ENCODE measurements at regions not wholly inside any gene's neighbourhood (a gene's known extent, or its start where the extent isn't known, plus 50 kb on each side); places are given as distances from the start of the nearest gene placed in this dataset.

GRCh38 chr6:158920311-158920905 is 79.6 kb downstream of the RSPH3 start:
- DNase-seq = no peak

GRCh38 chr6:158919865-158920264 is 80.1 kb downstream of the RSPH3 start:
- no peak for DNase-seq
- TF ChIP-seq GATA1 (IDR thresholded peaks at IDR 0.05; ENCODE audit: low read depth, low read length) = no peak

More at GRCh38 chr6:158920311-158920905, 79.6 kb downstream of the RSPH3 start:
- no peak for TF ChIP-seq POLR2A (IDR thresholded peaks at IDR 0.05; ENCODE audit: low read length)
- no peak for TF ChIP-seq GATA1 (IDR thresholded peaks at IDR 0.05; ENCODE audit: low read depth, low read length)

GRCh38 chr6:158916617-158917016 is 83.4 kb downstream of the RSPH3 start:
- no peak for TF ChIP-seq POLR2A (IDR thresholded peaks at IDR 0.05; ENCODE audit: low read length)
- no peak for TF ChIP-seq GATA1 (IDR thresholded peaks at IDR 0.05; ENCODE audit: low read depth, low read length)
- no peak for DNase-seq

GRCh38 chr6:158914923-158915322 is 85.1 kb downstream of the RSPH3 start:
- TF ChIP-seq GATA1 (IDR thresholded peaks at IDR 0.05; ENCODE audit: low read depth, low read length) (no peak), POLR2A (IDR thresholded peaks at IDR 0.05; ENCODE audit: low read length) (no peak)

GRCh38 chr6:158913580-158913979 is 86.4 kb downstream of the RSPH3 start:
- no peak for DNase-seq
- TF ChIP-seq POLR2A (IDR thresholded peaks at IDR 0.05; ENCODE audit: low read length) (no peak), GATA1 (IDR thresholded peaks at IDR 0.05; ENCODE audit: low read depth, low read length) (no peak)

More at GRCh38 chr6:158914923-158915322, 85.1 kb downstream of the RSPH3 start:
- no peak for DNase-seq

GRCh38 chr6:158912655-158913054 is 87.3 kb downstream of the RSPH3 start:
- DNase-seq = no peak
- TF ChIP-seq GATA1 (IDR thresholded peaks at IDR 0.05; ENCODE audit: low read depth, low read length) = no peak
- TF ChIP-seq POLR2A (IDR thresholded peaks at IDR 0.05; ENCODE audit: low read length) = no peak

GRCh38 chr6:158911746-158912480 is 88.1 kb downstream of the RSPH3 start:
- no peak for DNase-seq
- TF ChIP-seq POLR2A (IDR thresholded peaks at IDR 0.05; ENCODE audit: low read length) (no peak), GATA1 (IDR thresholded peaks at IDR 0.05; ENCODE audit: low read depth, low read length) (no peak)

- TF ChIP-seq POLR2A (IDR thresholded peaks at IDR 0.05; ENCODE audit: low read length) (no peak), GATA1 (IDR thresholded peaks at IDR 0.05; ENCODE audit: low read depth, low read length) (no peak)
- DNase-seq = no peak
Measured at GRCh38 chr6:158910484-158911440, 89.2 kb downstream of the RSPH3 start.

GRCh38 chr6:158909938-158910337 is 90.1 kb downstream of the RSPH3 start:
- TF ChIP-seq POLR2A (IDR thresholded peaks at IDR 0.05; ENCODE audit: low read length) (no peak), GATA1 (IDR thresholded peaks at IDR 0.05; ENCODE audit: low read depth, low read length) (no peak)
- DNase-seq = no peak

- no peak for DNase-seq
- TF ChIP-seq POLR2A (IDR thresholded peaks at IDR 0.05; ENCODE audit: low read length) (no peak), GATA1 (IDR thresholded peaks at IDR 0.05; ENCODE audit: low read depth, low read length) (no peak)
Measured at GRCh38 chr6:158908606-158909005, 89.4 kb upstream of the EZR start.

- no peak for DNase-seq
- no peak for TF ChIP-seq GATA1 (IDR thresholded peaks at IDR 0.05; ENCODE audit: low read depth, low read length)
- no peak for TF ChIP-seq POLR2A (IDR thresholded peaks at IDR 0.05; ENCODE audit: low read length)
Measured at GRCh38 chr6:158907931-158908330, 88.8 kb upstream of the EZR start.

- TF ChIP-seq POLR2A (IDR thresholded peaks at IDR 0.05; ENCODE audit: low read length) (no peak), GATA1 (IDR thresholded peaks at IDR 0.05; ENCODE audit: low read depth, low read length) (no peak)
- no peak for DNase-seq
Measured at GRCh38 chr6:158906926-158907325, 87.8 kb upstream of the EZR start.

GRCh38 chr6:158905277-158905676 is 86.1 kb upstream of the EZR start:
- DNase-seq = peak; percentile 25 to 32
- TF ChIP-seq POLR2A (IDR thresholded peaks at IDR 0.05; ENCODE audit: low read length) (no peak), GATA1 (IDR thresholded peaks at IDR 0.05; ENCODE audit: low read depth, low read length) (no peak)

- DNase-seq = no peak
- TF ChIP-seq POLR2A (IDR thresholded peaks at IDR 0.05; ENCODE audit: low read length) (no peak), GATA1 (IDR thresholded peaks at IDR 0.05; ENCODE audit: low read depth, low read length) (no peak)
Measured at GRCh38 chr6:158903801-158904200, 84.6 kb upstream of the EZR start.

All from erythroblast (primary cell).